ENCODE measurements at regions not wholly inside any gene's neighbourhood (a gene's known extent, or its start where the extent isn't known, plus 50 kb on each side); places are given as distances from the start of the nearest gene placed in this dataset.

DNA sequence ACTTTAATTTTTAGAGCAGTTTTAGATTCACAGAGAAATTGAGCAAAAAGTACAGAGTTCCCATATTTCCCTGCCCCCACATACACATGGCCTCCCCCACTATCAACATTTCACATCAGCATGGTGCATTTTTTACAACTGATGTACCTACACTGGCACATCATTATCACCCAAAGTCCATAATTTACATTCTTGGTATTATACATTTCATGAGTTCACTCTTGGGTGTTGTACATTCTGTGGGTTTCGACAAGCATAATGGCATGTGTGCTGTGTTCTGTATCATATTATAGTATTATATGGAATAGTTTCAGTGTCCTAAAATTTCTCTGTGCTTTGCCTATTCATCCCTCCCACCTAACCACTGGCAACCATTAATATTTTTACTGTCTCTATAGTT lies 419.8 kb upstream of the THBS1 start:
- no peak for FAIRE-seq

DNA sequence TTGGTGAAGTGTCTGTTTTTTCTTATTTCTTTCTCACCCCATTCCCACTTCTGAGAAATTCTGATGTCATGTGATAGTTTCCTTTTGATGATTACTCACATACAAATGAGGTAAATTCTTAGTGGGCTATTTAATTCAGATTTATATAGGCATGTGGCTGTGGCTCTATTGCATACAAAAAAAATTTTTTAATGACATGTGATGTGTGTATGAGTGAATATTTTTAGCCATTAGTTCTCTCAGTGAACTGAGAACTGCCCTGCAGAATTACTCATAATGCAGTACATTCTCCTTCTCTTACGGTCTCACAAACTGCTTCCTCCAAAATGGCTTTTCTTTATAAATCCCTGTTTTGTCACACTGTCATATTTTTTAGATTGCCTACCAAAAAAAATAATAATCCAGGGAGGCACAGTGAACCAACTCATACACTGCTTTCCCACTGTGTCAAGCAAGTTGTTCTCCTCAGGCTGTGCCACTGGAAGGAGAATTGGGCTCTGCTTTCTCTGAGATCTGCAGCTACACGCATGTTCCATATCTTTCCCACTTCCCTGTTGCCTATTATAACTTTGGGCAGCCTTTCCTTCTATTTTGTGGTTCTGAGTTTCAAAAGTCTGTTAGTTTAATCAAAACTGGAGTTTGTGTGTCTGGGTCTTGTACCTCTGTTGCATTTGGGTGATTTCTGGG lies 415.7 kb upstream of the THBS1 start:
- FAIRE-seq = no peak

DNA sequence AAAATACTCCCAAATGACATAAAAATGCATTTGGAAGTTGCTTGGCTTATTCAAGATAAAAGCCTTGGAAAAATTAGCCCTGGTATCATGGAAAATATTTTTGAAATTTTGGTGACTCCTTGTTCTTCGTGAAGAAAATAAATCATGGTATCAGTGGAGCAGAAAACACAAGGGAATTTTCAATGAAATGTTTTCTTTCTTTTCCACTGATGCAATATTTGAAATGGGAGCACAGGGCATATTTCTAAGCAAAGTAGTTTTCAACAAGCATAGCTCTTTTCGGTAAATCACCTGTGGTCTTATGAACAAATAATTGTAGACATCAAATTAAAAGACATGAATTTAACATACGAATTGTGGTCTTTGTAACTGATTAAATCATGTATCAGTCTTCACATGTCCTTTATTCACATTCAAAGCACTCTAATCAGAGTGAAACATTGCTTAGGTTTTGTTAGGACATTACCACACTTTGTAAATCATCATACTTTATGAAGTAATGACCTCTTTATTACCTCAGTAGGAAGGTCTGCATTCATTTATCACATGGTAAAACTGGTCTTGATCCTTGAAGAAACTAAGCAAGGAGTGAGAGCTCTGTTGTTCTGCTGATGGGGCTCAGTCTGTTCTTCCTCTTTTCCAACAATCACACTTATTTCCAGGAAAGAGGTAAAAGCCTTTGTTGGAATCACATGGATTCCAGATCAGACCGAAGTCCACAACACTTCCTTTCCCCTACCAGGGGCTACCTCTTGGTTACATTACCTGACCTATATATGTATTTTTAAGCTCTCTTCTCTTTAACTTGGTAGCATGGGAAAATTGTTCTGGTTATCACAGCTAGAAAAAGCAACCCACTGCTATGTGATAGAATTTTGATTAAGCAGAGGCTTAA lies 413.5 kb upstream of the THBS1 start:
- FAIRE-seq = no peak

DNA sequence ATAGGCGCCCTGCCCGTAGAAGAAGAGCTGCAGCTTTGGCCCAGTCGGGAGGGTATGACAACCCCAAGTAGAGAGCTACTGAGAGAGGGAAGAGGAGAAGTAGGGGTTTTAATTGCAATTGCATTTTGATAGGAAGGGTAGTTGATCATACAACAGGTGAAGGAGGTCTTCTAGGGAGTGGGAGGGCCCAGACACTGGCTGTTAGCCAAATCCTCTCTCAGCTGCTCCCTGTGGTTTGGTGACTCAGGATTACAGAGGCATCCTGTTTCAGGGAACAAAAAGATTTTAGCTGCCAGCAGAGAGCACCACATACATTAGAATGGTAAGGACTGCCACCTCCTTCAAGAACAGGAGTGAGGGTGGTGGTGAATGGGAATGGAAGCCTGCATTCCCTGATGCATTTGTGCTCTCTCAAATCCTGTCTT lies 408.9 kb upstream of the THBS1 start:
- no peak for FAIRE-seq

DNA sequence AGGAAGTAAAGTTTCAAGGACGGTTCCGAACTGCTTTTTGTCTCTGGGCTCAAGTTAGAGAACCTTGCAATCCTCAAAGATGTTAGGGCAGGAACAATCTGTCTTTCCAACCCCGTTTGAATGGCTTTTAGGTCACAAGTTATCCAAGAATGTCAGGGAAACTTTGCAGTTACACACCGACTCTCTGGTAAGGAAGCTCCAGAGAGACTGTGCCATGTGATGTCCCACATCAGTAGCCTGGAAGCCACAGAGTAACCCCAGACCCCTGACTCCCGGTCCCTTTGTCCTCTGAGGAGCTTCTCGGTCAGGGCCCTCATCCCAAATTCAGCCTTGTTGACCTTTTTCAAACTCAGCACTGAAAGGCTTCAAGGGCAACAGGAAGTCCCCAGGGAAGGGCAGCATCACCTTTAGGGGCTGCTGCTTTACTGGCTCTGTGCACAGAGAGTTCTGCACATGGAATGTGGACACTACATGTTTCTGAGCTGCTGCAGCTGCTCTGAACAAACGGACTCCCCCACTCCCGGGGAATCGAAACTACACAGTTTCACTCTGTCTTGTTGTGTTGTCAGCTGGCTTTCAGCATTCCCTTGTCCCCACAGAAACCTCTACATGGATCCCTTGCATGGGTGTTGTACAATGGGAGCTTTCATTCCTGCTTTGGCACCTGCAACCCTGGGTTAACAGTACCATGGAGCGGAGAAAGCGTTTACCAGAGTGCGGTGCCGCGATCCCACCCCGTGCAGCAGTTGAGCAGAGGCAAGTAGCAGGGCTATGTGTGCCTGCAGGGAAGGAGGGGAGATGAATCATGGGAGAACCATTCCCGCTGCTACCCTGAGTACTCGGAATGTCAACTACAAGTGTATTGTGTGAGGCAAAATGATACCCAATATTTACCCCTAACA lies 408.2 kb upstream of the THBS1 start:
- no peak for FAIRE-seq

DNA sequence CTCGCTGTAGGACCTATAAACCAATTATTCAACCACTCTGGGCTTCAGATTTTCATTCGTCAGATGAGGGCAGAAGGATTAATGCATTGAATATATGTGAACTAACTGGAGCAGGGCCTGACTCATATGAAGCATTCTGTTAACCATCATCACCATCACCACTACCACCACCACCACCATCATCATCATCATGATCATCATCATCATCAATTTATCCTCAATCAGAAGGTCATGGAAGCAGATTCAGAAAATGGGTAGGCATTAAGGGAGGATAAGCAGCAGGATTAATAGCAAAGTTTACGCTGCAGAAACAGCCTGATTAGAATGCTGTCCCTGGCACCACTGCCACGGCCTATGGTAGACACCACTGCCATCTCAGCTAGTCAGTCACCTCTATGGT lies 407.5 kb upstream of the THBS1 start:
- FAIRE-seq = no peak

DNA sequence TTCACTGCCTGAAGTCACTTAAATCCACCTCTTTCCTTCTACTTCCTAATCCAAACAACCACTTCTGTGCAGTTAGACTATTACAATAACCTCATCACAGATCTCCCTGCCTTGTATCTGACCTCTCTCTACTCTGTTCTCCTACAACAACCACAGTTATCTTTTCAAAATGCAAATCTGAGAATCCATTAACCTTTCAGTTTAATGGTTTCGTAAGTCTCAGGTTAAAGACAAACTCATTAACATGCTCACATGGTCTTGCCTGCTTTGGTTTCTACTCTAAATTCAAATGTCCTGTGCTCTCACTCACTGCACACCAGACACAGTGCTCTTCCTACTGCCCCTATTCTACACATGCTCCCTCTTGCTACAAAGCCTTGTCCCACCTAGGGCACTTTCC lies 406.5 kb upstream of the THBS1 start:
- no peak for FAIRE-seq

DNA sequence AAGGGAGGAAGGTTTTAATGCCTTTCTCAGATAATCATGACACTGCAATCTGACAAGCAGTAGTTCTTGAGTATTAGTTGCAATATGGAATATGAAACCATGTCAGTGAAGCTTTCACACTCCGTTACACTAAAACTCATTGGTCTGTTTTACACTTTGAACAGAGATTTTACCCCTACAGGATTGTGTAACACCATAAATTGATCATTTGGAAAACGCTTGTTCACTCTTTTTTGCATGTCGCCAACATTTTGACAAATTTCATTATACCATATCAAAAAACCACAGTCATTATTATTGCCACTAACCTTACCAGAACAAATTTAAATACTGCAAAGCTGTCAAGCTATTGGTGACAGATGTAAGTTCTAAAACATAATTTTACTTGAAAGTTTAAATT lies 404.8 kb upstream of the THBS1 start:
- no peak for FAIRE-seq

DNA sequence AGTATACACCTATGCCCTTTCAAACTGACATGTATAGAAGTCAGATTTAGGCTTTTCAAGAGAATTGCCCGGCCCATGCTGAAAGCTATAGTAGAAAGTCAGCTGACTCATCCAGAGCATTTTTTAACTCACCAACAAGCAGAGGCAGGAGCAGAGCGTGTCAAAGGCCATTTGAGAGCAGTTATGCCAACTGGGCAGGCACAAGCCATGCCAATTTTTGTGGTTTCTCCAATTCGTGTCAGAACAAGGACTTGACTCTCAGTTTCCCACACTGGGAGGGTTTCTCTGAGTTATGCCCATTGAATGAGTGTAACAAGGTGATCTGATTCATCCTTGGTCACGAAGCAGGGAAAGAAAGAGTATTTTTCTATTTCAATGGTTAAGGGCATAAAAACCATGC lies 403.3 kb upstream of the THBS1 start:
- FAIRE-seq = no peak

DNA sequence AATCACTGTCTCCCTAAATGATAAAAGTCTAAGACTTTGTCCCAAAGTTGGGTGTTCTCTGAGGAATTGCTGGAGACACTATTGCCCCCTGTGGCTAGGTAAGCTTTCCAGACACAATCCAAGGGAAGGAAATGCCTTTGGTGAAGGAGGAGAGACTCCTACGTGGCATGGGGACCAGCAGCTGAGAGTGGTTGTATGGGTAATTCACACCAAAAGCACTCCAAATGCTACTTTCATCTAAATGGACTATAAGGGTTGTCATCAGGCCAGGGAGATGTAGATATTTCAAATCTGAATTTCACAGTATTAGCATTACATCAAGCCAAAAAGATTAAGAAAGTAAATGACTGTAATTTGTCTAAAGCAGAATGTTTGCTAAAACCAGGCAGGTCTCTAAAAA lies 400.8 kb upstream of the THBS1 start:
- FAIRE-seq = no peak

DNA sequence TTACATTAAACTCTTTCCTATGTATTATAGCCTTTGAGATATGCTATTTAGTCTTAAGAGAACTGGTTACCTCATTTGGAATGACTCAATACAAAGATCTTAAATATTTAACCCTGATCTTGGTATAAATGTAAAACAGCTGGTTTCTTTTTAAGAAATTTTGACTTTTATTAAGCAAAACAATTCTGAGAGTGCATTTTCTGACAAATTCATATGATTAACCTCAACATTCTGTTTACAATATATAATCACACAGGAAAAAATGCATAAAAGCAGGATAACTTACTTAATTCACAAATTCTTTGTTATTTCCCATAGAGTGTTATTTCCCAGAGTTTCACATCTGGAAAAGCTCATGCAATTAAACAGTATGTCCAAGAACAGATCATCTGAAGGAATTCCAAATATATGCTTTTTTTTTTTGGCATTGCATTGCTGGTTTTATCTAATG lies 400.4 kb upstream of the THBS1 start:
- FAIRE-seq = no peak

DNA sequence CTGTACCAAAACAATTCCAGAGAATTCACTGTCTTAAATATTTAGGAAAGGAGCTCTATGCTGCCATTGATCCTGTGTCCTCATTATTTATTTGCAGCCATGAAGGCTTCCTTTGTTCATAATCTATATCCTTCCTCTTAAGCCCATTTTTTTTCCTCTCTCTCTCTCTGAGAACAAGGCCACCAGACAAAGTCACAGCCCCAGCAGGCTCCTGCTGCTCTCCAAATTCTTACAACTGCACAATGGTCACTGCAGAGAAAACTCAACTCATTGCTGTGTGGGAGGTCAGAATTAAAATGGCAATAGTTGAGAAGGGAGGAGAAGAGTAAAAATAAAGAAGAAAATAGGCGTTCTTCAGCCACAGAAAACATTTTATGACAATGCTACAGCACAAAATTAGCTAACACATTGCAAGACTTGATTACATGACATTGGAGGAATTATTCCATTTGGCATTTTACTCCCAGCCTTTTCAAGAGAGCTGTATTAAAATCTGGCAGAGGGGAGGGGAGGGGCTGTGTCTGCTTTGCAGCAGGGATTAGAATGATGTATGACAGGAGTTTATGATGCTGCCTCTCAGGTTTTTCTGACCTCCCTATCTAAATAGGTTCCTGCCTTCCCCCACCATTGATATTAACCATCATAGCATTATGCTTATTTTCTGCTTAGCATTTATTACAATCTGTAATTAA lies 399.7 kb upstream of the THBS1 start:
- FAIRE-seq = no peak

DNA sequence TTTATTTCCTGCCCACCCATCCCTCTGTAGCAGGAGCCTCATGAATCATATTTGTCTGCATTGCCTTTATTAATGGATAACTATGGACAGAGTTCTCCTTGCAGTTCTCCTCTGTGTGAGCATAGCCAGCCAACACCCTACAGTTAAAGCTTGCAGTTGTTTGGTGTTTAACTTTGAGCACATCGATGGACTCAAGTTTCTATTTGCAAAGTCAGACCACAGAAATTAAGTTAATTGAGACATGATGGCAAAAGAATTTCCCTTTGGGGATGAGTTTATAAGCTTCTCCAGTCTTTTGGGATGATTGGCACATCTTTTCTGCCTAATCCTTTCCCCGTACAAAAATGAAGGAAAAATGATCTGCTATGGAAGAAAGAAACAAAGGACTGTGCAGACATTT lies 398.9 kb upstream of the THBS1 start:
- no peak for FAIRE-seq

DNA sequence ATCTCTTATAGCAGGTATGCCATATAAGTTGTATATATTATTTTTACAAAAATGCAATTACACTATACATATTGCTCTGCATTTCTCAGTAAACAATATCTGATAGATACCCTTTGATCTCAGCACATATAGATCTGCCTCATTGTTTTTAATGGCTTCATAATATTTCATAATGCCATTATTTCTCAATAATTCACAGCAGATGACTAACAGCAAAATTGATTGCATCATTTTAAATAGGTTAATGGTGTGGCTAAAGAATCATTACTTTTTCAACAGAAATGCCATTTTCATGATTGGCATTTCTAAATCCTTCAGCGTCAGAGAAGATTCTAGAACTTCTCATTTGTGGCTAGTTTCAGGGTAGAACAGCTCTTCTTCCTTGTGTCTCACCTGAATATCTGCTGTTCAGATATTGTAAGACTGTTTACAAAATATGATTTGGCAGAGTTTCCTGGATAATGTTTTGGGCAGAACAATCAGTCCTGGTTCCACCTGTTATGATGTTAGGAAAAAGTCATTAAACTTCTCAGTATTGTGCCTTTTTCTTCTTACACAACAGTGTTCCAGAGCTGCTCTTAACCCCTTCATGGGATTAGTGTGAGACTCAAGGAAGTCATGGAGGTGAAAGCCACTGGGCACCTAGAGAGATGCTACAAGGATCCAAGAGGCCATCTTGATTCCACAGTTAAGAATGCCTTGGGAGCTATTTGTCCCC lies 397.6 kb upstream of the THBS1 start:
- FAIRE-seq = no peak

DNA sequence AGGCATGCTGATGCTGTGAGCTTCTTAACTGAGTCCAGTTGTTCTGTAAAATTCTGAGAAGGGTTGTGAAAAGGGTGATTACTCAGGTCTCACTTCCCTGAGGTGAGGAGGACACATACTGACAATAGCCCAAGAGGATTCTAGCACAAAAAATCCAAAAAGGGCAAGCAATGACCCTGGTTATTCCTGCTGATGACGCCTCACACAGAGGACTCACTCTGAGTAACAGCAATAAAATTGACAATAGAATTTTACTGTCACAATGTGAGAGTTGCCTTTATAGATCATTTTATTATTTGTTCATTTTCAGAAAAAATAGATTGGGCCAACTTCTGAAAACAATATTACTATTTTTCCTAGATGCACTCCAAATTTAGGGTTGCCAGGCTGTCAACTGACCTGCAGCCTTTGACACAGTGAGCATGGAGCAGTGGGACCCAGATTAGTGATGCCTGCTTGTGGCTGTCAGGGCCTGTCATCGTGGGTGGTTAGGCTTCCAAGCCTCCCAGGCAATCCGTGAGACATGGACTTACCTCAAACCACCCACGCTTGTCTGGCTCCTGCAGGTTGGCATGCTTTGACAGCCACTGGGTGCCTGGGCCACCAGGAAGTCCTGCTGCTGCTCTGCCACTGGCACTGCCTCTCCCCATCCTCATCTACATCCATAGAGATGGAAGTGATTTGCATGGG lies 396.0 kb upstream of the THBS1 start:
- FAIRE-seq = no peak

DNA sequence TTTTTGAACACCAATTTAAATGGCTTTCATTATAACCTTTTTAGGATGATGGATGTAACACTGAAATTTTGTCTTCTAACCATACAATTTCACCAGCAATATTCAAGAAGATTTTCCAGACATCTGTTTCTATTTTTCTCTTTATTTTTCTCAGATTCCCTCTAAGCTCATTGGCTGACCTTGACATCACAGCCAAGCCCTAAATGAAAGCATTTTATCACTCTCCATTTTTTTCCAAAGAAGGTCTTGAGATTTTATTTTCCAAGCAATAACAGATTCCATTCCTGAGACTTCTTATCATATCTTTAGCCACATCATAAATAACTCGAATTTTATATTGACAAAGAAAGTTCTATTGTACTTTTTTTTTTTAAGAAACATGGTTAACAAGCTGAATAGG lies 392.6 kb upstream of the THBS1 start:
- no peak for FAIRE-seq

DNA sequence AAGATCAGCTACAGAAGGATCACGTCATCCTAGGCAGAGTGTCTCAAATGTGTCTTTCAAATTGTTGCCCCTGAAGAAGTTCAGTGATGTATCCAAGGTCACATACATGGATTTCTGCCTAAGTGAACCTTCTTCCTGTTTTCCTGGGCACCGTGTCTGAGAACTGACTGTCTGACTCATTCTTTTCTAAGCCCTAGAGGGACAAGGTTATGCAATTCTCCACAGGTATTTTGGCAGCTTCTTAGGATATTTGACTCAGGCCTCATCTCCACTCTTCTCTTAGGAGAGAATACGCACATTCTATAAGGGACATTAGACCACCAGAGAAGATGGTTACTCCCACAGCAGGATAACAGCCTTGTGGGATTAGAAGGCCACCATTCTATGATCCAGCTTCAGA lies 391.9 kb upstream of the THBS1 start:
- no peak for FAIRE-seq

DNA sequence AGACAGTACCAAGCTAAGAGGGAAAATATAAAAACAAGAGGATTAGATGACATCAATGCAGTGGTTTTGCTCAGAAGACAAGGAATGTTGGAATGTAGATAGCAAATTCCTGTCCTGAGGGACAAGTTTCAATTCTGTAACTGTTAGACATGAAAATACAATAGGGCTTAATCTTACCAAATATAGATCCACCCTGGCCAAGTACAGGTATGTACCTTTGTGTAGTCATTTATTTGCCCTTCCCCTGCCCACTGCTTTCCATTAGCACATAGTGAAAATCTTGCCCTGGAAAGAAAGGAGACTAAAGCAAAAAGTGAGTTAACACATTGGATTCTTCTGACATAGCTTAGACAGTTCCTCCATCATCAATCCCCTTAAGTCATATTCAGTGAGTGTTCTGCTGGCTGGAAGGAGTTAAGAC lies 389.0 kb upstream of the THBS1 start:
- no peak for FAIRE-seq

DNA sequence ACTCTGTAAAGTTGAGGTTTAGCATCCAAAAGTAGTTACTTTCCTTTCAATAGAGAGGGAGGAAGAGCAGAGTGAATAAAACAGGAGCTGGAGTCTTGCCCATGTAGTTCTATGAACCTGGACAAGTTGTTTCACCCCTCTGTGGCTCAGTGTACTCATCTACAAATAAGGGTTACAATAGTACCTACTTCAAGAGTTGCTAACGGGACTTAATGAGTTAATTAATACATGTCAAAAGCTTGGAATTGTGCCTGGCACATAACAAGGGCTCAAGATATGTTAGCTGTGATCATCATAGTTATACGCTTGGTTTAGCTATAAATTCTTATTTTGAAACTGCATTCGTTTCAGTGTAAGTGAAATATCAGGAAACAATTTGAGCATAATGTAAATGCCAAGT lies 388.5 kb upstream of the THBS1 start:
- no peak for FAIRE-seq

DNA sequence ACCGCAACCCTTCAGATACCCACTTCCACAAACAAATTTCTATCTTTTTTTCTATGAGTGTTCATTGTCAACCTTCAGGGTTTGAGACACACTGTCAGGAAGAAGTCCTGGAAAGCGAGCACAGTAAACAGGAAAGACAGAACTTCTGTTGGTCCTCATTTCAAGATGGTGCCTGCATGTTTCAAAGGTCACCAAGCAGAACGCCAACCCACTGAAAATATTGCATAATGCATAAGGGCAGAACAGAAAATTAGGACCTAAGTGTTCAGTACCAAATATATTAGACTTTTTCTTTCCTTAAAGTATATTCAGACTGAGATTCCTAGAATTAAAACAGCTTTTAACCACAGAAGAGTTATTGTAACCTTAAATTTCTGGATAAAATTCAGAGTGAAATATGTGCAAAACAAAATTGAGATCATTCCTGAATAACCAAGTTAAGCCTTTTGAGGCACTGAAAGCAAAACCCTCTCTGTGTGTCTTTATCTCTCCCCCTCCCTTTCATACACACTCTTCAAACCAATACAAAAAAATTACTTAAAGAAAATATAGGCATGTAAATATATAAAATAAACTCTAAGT lies 387.8 kb upstream of the THBS1 start:
- no peak for FAIRE-seq

DNA sequence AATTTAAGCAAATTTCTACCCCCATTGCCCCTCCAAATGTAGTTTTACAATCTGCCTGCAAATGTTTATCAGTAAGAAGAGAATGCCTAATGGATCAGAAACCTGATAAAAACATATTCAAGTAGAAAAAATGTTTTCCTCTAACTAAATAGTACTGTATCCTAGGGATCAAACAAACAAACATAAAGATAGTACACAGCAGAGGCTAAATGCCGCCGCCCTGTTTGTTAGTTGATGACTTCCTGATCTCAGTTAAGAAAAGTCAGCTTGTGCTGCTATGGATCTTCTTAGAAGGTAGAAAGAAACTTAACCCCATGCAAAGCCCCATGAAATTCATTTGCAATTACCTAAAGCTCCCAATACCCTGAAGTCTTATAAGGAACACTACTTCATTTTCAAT lies 387.3 kb upstream of the THBS1 start:
- no peak for FAIRE-seq

Measured in G401.6 (cell line).